DND-41 (cell line): ENCODE measurements at regions not wholly inside any gene's neighbourhood (a gene's known extent, or its start where the extent isn't known, plus 50 kb on each side); places are given as distances from the start of the nearest gene placed in this dataset.

ENCODE experiments used
- CTCF ChIP-seq: IDR thresholded peaks from 2 replicates; pipeline ENCODE4 v1.5.1; 2012; ENCODE audit warnings: borderline replicate concordance, low read length, moderate library complexity, mild to moderate bottlenecking; ENCODE audit not compliant: poor library complexity, severe bottlenecking; ENCODE audit errors: extremely low read depth
- EZH2 ChIP-seq: IDR thresholded peaks from 3 replicates; pipeline ENCODE4 v1.6.1; 2012; ENCODE audit warnings: borderline replicate concordance, low read depth, mild to moderate bottlenecking, moderate library complexity, low read length, inconsistent platforms; ENCODE audit not compliant: severe bottlenecking

GRCh38 chr2:53536583-53537361 is 230.8 kb upstream of the CHAC2 start:
- no peak for TF ChIP-seq CTCF
- no peak for TF ChIP-seq EZH2
